SH-SY5Y (cell line): ENCODE measurements at regions not wholly inside any gene's neighbourhood (a gene's known extent, or its start where the extent isn't known, plus 50 kb on each side); places are given as distances from the start of the nearest gene placed in this dataset.

Experiments
- GATA2 ChIP-seq: IDR thresholded peaks from 2 replicates; pipeline ENCODE4 v1.6.1; 2011; ENCODE audit warnings: mild to moderate bottlenecking, low read depth, low read length
- GATA3 ChIP-seq: IDR thresholded peaks from 2 replicates; pipeline ENCODE4 v1.6.1; 2011; ENCODE audit warnings: low read depth, mild to moderate bottlenecking, low read length, moderate library complexity

DNA sequence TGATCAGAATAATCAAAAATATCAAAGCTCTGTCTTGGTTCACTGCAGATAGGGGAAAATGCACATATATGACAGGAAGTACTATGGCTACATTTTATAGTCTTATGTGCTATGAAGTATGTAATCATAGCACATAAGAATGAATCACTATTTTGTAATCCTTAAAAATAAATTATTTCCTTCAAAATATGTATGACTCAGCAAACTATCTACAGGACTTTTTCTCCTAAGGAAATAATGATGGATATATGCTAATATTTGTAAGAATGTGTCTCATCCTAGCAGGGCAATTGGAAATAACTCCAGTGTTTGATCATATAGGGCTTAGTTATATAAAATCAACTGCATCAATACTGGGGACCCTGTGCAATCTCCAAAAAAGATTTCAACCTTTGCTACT, 85.1 kb downstream of the SLC24A2 start:
- TF ChIP-seq GATA2 (no peak), GATA3 (no peak)
